Peyer's patch (tissue), 4 donors: ENCODE measurements at regions not wholly inside any gene's neighbourhood (a gene's known extent, or its start where the extent isn't known, plus 50 kb on each side); places are given as distances from the start of the nearest gene placed in this dataset.
"Not testable (repeated sequence)": the region's sequence is repeated elsewhere in the genome, so short reads cannot be mapped to it uniquely, and the experiment has no call there.

Source experiments
- DNase-seq, 3 donors: peaks; one replicate each; pipeline ENCODE4 v3.0.0-alpha.2; 2017 to 2019
- H3K27ac ChIP-seq, 4 donors: fragments of 200-600 bp; sonication (generic); one replicate each; pipeline ENCODE4 v1.5.1; 2016 to 2019
- H3K27me3 ChIP-seq, 2 donors: fragments of 200-600 bp; sonication (generic); one replicate each; pipeline ENCODE4 v1.5.1; 2019
- H3K36me3 ChIP-seq, 3 donors: fragments of 200-600 bp; sonication (generic); one replicate each; pipeline ENCODE4 v1.5.1; 2016 to 2019
- H3K4me1 ChIP-seq, 4 donors: fragments of 200-600 bp; sonication (generic); one replicate each; pipeline ENCODE4 v1.5.1; 2016 to 2019
- H3K4me3 ChIP-seq, 4 donors: fragments of 200-600 bp; sonication (generic); 1 replicate in 3 of 4; 2 replicates in 1 of 4; pipeline ENCODE4 v1.5.1; 2016 to 2019; ENCODE audit warnings: mild to moderate bottlenecking in 1 of 4
- H3K9me3 ChIP-seq, 4 donors: fragments of 200-600 bp; sonication (generic); one replicate each; pipeline ENCODE4 v1.5.1; 2016 to 2019; ENCODE audit warnings: mild to moderate bottlenecking in 1 of 4

GRCh38 chr21:7743940-7744339 lies 2777.4 kb upstream of the TPTE start:
- H3K27me3 ChIP-seq, result not testable (repeated sequence)

GRCh38 chr21:7744406-7745099 lies 2776.8 kb upstream of the TPTE start:
- not testable (repeated sequence) for H3K27ac ChIP-seq, H3K27me3 ChIP-seq, H3K36me3 ChIP-seq, DNase-seq, H3K9me3 ChIP-seq, H3K4me1 ChIP-seq, H3K4me3 ChIP-seq

More at GRCh38 chr21:7743940-7744339, 2777.4 kb upstream of the TPTE start:
- H3K27ac ChIP-seq, DNase-seq, H3K4me3 ChIP-seq, H3K36me3 ChIP-seq, H3K4me1 ChIP-seq, H3K9me3 ChIP-seq: not testable (repeated sequence)

DNA sequence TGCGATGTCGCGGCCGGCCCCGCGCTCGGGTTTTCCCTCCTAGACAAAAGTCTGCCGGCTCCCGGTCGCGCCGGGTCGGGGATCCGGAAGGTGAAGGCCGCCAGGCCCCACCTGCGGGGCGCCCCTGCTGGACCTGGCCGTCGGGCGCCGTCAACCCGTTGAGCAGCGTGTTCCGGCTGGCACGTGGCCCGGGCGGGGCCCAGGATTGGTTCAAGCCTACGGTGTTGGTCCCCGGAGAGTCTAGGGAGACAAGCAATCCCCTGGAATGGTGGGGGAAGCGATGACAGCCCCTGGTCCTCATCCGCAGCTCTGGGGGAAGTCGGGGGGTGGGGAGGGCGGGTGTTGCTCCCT lies 2776.3 kb upstream of the TPTE start:
- H3K27me3 ChIP-seq, H3K4me1 ChIP-seq, H3K27ac ChIP-seq, DNase-seq, H3K36me3 ChIP-seq, H3K4me3 ChIP-seq, H3K9me3 ChIP-seq: not testable (repeated sequence)

GRCh38 chr21:7747964-7748363 lies 2773.4 kb upstream of the TPTE start:
- not testable (repeated sequence) for H3K36me3 ChIP-seq, H3K27me3 ChIP-seq, DNase-seq, H3K4me3 ChIP-seq, H3K4me1 ChIP-seq, H3K27ac ChIP-seq, H3K9me3 ChIP-seq

DNA sequence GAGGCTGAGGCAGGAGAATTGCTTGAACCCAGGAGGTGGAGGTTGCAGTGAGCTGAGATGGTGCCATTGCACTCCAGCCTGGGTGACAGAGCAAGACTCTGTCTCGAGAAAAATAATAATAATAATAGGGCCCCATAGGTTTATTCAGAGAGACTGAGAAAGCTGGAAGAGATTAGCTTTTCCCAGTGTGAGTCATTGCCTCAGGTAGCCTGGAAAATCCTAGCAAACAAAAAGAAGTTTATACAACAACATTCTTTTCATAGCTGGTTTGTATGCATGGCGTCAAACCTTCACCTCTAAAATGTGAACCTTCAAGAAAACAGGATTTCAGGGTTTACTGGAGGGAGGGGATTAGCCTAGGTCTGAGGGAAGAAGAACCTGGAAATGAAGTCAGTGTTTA lies 2768.8 kb upstream of the TPTE start:
- H3K9me3 ChIP-seq, H3K4me1 ChIP-seq, DNase-seq: not testable (repeated sequence)

DNA sequence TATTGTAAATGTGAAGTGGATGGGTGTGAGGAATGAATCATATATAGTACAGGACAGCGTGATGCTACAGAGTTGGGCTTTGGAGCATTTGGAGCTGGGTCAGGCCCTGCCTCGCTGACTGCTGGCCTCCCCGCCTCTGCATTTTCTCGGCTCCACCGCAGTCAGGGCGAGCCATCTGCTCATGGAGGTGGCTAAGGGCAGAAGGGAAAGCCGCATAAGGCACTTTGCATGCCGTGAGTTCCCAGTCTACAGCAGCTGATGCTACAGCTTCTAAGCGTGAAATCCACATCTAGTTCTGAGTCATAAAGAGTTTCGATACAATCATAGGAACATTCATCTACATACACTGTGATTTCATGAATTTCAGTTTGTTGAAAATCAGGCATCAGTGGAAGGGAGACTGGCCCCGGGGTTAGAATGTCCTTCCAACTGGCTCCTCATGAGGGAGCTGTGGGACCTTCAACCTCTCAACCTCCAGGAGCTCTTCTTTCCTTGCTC lies 2768.0 kb upstream of the TPTE start:
- not testable (repeated sequence) for H3K4me3 ChIP-seq, H3K36me3 ChIP-seq, H3K27me3 ChIP-seq, H3K27ac ChIP-seq, DNase-seq, H3K4me1 ChIP-seq, H3K9me3 ChIP-seq

More for the DNA sequence above, 2768.8 kb upstream of the TPTE start:
- H3K27ac ChIP-seq, H3K27me3 ChIP-seq, H3K4me3 ChIP-seq, H3K36me3 ChIP-seq: not testable (repeated sequence)

GRCh38 chr21:7769985-7770384 lies 2751.4 kb upstream of the TPTE start:
- not testable (repeated sequence) for H3K36me3 ChIP-seq, H3K27me3 ChIP-seq, H3K9me3 ChIP-seq, H3K27ac ChIP-seq, DNase-seq, H3K4me1 ChIP-seq, H3K4me3 ChIP-seq

GRCh38 chr21:7774219-7774618 lies 2747.2 kb upstream of the TPTE start:
- DNase-seq, H3K4me1 ChIP-seq, H3K9me3 ChIP-seq, H3K36me3 ChIP-seq, H3K4me3 ChIP-seq, H3K27ac ChIP-seq, H3K27me3 ChIP-seq: not testable (repeated sequence)

DNA sequence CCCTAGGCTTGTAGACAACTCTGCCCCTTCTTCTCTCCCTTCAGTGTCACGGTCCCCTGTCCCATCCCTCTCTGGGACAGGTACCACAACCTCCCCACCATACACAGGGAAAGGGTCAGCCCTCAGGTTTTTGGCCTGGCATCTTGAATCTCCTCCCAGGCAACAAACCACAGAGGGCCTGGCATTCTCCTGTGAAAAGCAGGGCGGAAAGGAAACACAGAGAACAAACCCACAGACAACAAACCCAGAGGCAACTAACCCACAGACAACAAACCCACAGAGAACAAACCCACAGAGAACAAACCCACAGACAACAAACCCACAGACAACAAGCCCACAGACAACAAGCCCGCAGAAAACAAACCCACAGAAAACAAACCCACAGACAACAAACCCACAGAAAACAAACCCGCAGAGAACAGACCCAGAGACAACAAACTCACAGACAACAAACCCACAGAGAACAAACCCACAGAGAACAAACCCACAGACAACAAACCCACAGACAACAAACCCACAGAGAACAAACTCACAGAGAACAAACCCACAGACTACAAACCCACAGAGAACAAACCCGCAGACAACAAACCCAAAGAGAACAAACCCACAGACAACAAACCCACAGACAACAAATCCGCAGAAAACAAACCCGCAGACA lies 2745.9 kb upstream of the TPTE start:
- not testable (repeated sequence) for H3K36me3 ChIP-seq, H3K27ac ChIP-seq, H3K4me3 ChIP-seq, H3K9me3 ChIP-seq, H3K4me1 ChIP-seq, H3K27me3 ChIP-seq
- DNase-seq, result peak in 1 of 3 donors; percentile 28

DNA sequence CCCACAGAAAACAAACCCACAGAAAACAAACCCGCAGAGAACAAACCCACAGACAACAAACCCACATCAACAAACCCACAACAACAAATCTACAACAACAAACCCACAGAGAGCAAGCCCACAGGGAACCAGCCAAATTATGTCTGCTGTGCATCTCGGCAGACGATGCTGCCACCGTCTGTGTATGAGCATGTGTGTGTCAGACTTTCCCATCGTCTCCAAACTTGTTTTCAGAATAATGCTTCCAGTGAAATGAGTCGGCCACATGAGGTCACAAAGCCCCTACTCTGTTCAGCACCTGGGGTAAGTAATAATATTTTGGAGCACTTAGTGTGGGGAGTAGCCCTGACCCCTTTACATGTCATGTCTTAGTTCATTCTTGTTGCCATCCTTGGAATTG lies 2745.3 kb upstream of the TPTE start:
- H3K27me3 ChIP-seq, H3K4me3 ChIP-seq, DNase-seq, H3K36me3 ChIP-seq, H3K27ac ChIP-seq, H3K9me3 ChIP-seq, H3K4me1 ChIP-seq: not testable (repeated sequence)

- DNase-seq, H3K27ac ChIP-seq, H3K27me3 ChIP-seq, H3K4me3 ChIP-seq, H3K4me1 ChIP-seq, H3K9me3 ChIP-seq, H3K36me3 ChIP-seq: not testable (repeated sequence)
Measured at GRCh38 chr21:7776622-7777021, 2744.8 kb upstream of the TPTE start.

DNA sequence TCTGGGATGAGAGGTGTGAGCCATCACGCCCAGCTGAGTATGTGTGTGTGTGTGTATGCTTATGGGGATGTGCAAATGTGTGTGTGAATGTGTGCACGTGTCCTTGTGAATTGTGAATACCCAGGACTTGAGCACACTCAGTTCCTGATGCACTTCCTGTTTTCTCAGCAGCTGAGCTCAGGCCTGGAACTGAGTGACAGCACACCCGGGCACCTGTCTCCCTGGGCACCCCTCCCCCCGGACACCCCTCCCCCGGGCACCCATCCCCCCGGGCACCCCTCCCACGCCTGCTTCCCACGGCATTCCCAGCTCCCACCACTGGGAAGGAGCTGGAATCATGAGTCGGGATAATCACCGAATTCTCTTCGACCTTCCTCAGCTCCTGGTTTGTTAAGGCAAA lies 2744.1 kb upstream of the TPTE start:
- not testable (repeated sequence) for H3K4me3 ChIP-seq, H3K27me3 ChIP-seq, H3K9me3 ChIP-seq, H3K36me3 ChIP-seq, H3K4me1 ChIP-seq, H3K27ac ChIP-seq
- peak in 2 of 3 donors; percentile 18 to 43 for DNase-seq

- DNase-seq, H3K36me3 ChIP-seq, H3K27me3 ChIP-seq, H3K27ac ChIP-seq, H3K4me3 ChIP-seq, H3K9me3 ChIP-seq, H3K4me1 ChIP-seq: not testable (repeated sequence)
Measured at GRCh38 chr21:7787427-7788078, 2733.8 kb upstream of the TPTE start.

DNA sequence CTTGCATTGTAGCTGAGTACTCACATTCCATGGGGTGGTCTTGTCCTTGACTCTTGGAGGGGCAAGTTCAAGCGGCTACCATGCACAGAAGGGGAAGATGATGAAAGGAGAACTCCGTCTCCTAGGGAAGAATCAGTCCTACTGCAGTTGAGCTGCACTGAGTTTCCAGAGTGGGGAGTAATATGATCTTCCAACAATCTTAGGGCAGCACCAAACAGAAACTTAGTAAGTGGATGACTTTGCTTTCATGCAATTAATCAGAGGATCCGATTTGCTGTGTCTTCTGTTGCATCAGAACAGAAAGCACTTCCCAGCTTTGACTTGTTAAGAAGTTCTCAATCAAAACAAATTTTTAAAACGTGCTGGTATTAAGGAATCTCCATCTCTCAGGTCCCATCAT lies 2727.6 kb upstream of the TPTE start:
- not testable (repeated sequence) for H3K4me3 ChIP-seq, H3K27me3 ChIP-seq, DNase-seq, H3K27ac ChIP-seq, H3K36me3 ChIP-seq, H3K9me3 ChIP-seq, H3K4me1 ChIP-seq

DNA sequence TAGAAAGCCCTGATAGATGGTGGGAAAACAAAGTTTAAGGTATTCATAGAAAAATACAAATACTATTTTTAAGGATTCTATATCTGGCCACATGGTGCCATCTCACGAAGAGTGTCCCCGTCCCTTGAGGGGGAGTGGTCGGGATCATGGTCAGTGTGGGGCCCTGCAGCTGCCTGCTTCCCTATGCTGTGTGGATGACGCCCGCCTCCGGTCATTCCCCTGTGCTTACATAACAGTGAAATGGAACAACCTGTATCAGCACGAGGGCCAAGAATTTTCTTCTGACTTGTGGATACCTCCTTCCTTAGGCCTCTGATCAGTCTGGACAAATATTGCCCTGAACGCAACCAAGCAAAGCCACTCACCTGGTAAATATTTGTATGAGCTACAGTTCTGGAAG lies 2724.1 kb upstream of the TPTE start:
- not testable (repeated sequence) for H3K4me1 ChIP-seq, H3K27ac ChIP-seq, H3K9me3 ChIP-seq, H3K4me3 ChIP-seq, H3K36me3 ChIP-seq, H3K27me3 ChIP-seq, DNase-seq
